GM19035 (cell line): ENCODE measurements at regions not wholly inside any gene's neighbourhood (a gene's known extent, or its start where the extent isn't known, plus 50 kb on each side); places are given as distances from the start of the nearest gene placed in this dataset.
"Not testable (repeated sequence)": the region's sequence is repeated elsewhere in the genome, so short reads cannot be mapped to it uniquely, and the experiment has no call there.

ENCODE experiments used
- ATAC-seq: cut with Tn5 transposase; IDR thresholded peaks from one replicate; pipeline ENCODE4 v1.9.1; 2021; ENCODE audit not compliant: unreplicated experiment

DNA sequence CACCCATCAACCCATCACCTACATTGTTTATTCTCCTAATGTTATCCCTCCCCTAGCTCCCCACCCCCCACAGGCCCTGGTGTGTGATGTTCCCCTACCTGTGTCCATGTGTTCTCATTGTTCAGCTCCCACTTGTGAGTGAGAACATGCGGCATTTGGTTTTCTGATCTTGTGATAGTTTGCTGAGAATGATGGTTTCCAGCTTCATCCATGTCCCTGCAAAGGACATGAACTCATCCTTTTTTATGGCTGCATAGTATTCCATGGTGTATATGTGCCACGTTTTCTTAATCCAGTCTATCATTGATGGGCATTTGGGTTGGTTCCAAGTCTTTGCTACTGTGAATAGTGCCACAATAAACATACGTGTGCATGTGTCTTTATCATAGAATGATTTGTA lies 118.1 kb upstream of the IER5L start:
- ATAC-seq, result not testable (repeated sequence)

DNA sequence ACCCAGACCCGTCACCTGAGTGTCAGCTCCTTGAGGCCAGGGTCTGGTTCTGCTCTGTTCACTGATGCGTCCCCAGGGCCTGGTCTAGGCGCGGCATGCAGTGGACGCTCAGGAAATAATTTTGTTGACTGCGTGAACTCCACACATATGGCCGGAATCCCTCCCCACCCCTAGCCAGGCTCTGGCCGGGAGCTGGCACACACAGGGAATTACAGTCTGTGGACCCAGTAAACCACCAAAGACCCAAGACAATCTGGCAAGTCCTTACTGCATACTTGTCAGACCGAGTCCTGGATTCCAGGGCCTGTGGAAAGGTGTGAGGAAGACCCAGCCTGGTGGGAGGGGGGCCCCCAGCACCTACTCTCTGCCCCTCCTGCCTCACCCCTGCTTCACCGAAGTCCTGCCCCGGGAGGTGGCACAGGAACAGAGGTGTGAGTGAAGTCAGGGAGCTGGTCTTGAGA lies 113.0 kb upstream of the IER5L start:
- no peak for ATAC-seq

DNA sequence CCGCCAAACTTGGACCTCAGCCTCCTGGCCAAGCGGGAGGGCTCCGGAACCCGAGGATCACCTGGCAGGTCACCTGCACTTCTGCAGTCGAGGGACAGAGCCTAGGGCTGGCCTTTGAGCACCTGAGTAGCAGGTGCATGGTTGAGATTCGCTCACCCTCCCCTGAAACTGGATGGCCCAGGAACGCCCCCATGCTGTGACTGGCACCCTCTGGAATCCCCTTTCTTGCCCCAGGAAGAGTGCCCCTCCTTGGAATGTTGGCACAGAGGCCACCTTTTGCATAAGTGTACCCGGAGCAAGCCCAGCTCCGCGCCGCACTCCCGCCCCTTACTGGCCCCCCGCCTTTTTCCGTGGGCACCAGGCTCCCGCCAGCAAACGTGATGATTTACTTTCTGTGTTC lies 112.5 kb upstream of the IER5L start:
- ATAC-seq, result no peak

DNA sequence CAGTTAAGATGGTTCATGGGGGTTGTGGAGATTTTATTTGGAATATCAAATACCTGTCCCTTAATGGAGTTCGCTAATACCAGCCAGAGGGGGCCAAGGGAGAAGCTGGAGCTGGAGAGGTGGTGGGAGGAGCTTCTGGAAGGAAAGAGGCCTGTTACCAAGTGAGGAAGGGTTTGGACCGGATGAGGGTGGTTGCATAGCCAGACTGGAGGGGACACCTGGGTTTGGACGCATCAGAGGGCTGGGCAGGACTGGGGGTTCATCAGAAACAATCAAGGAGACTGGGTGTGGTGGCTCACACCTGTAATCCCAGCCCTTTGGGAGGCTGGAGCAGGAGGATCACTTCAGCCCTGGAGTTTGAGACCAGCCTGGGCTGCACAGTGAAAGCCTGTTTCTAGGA lies 111.8 kb upstream of the IER5L start:
- ATAC-seq, result no peak

DNA sequence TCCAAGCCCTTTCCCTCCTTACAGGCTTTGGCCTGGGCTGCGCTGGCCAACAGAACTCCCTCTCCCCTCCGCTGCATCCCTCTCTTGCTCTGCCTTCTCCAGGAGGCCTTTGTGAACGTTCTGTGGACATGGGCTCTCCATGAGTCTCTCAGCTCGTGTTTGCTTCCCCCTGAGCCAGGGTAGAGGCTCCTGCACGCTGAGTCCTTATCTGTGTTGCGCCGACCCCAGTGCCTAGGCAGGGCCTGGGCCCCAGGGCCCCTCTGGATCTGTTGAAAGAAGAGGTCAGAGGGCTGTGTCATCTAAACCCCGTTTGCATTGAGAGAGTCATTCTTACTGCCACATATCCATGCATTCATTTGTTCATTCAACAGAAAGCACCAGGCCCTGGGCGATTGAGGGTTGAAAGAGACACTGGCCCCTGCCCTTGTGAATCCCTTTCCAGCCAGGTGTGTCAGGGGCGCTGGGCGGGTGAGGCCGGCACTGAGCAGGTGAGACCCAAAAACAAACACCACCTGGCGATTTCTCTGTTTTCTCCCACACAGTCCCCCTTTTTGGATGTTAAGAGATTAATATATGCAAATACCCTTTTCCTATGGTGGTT lies 111.2 kb upstream of the IER5L start:
- no peak for ATAC-seq

DNA sequence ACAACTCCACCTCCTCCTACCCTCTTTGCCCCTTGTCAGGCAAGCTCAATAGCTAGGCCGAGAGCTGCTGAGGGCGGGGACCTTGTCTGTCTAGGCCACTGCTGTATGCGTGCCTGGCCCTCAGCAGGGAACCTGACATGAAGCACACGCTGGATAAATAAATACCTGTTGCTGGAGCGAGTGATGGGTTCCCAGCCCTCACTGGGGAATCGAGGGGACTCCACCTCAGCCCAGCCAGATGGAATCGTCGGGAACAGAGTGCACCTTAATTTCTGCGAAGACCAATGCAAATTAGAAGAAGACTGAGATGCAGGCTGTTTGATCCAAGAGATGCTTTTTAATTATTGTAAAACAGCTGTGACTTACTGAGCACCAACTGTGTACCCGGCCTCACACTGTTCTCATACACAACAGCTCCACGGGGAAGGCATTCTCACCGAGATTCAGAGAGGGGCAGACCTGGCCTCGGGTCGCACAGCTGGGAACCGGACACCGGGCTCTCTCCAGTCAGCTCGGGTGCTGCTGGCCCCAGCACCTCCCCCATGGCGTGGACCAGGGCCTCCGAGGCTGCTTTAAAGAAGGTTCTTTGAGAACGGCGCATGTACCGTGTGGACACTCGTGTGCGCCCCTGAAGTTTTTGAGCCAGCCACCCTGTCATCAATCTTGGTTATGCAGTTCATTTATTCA lies 109.7 kb upstream of the IER5L start:
- no peak for ATAC-seq

DNA sequence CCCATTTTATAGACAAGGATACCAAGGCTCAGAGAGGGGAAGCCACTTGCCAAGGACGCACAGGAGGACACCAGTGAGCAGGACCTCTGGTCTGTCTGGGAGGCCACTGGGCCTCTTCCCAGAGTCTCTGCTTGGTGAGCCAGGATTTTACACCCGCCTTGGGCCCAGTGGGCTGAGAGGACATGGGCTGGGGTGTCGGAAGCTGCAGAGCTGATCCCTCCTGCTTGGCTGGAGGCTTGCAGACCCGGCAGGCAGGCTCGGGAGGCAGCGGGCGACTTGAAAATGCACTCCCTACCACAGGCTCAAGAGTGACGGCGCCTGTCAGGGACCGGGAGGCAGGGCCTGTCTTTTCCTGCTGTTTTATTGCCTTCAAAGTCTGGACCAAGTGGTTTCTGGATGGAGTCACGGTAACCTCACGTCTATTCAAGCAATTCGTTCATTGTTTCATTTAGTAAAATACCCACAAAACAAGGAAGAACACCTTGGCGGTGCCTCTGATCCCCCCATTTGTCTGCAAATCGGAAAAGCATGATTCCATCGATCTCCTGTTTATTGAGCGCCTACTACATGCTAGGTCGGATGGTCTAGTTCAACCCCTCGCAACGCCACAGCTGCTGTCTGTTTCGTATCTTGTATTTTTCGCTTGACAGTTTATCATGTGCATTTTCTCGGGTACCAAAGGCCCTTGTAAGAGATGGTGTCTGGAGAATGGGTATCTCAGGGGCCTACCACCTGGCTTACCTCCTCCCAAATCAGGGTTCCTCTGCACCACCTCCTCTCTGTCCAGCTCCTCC lies 108.1 kb upstream of the IER5L start:
- no peak for ATAC-seq

DNA sequence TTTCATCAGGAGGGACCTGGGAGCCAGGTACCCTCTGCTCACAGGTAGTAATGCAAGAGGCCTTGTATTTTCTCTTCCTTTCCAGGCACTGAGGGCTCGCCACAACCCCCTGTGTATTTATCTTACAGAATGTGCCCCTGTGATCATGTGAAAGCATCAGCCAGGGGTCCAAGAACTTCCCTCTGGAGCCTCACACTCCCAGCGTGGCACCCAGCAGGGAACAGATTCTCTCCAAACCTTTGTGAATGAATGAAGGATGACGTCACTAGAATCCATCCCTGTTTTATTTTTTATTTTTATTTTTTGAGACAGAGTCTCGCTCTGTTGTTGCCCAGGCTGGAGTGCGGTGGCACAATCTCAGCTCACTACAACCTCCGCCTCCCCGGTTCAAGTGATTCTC lies 107.3 kb upstream of the IER5L start:
- no peak for ATAC-seq

DNA sequence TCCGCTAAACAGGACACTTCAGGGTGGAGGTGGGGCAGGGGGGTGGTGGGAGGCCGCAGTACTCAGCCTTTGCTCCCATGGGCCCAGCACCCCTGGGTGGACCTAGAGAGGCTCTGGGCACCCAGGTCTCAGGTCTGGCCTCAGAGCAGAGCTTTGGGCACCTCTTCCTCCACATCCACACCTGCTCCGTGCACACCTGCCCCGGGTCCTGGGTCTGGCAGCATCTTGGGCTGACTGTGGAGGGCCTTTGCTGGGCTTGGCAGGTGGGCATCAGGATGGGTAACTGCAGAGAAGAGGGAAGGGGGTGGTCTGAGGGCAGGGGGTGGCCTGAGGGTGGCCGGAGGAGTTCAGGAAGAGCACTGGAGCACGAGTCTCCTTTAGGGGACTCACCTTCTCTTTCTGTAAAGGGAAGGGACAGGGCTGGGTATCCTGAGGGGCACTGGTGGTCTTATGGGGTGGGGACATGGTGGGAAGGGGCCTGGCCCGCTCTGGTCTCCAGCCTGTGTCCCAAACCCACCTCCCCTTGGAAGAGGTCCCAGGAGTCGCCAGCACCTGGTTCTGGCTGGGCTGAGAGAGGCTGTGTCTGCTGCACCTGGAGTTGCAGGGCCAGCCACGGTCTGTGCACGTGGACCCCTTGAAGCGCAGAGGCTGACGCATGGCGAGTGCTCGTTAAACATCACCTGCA lies 106.7 kb upstream of the IER5L start:
- ATAC-seq, result no peak

DNA sequence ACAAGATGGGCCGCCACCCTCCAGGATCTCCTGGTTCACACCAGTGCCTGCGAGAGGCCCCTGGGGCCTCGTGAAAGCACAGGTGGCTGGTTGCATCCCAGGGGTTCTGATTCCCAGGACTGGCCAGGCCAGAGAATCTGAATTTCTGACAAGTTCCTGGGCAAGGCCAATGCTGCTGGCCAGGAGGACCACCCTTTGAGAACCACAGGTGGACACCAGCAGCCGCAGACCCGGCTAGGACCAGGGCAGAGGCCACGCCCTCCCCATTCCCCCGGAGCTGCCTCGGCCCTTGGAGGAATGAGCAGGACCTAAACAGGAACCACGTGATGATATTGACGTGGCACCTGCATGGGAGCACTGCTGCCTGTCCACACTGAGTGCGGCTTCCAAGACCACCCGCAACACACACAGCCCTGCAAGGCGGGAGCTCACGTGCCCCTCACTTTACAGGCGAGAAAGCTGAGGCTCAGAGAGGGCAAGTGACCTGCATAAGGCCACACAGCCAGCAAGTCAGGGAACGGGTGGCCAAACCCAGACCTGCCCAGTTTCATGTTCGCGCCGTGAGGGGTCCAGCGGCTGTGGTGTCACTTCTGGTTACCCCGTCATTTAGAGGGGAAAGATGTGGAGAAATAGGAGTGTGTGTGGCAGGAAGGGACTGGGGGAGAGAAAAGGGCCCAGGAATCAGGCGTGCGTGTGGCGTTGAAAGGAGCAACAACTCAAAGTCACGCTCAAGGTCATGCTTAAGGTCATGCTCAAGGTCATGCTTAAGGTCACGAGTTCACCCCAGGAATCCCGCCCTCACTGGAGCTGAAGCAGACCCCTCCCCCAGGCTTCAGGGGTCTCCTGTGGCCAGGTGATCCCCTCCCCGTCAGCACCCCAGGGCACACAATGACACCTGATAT lies 105.9 kb upstream of the IER5L start:
- ATAC-seq, result no peak

DNA sequence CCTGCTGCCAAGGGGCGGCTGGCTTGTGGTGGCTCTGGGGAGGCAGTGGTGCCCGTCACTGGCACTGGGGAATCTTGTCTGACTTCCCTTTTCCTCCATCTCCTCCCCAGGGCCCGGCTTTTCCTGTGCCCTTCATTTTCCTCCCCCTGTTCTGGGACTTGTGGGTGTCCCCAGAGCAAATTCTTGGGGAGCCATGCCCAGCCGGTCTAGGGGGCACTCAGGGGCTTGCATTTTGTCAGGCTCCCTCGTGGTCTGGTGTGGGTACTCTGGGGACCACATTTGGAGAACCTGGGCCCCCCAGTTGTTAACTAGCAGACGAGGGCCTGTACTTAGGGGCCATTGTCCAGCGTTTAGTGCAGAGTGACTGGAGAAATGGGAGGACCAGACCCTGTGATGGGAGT lies 105.2 kb upstream of the IER5L start:
- ATAC-seq, result no peak

DNA sequence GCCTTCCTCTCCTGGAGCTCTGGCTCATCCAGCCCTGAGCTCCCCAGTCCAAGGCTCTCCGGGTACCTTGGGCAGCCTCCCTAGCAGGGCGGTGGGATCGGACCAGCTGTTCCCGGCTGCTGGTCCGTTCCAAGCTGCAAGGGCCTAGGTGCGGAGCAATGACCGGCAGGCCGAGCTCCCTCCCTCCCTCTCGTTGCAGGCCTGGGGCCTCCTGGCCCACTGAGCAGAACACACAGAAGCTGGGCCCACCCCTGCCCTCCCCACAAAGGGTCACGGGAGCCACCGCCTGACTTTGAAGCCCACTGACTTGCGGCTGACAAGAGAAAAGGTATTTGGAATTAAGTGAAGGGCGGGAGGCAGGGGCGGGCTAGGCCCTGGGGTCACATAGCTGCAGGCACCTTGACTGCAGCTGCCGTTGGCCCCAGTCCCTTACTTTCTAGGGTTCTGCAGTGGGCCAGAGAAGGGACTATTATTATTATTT lies 104.7 kb upstream of the IER5L start:
- ATAC-seq, result no peak

DNA sequence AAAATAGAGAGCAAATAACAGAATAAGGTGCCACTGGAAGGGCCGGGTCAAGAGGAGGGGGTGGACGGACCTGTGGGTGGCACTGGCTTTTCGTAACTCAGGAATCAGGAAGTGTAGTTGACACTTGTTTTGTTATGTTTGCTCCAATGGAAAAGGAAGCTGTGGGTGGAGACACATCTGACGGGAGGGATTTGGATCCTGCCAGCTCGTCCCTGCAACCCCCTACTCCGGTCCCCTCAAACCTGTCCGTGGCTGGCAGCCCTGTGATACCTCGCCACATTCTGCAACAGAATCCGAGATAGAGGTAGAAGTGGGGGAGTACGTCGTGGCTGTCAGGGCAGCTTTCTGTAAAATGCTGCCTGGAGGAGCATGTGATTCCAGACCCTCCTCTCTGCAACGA lies 104.2 kb upstream of the IER5L start:
- ATAC-seq, result no peak

DNA sequence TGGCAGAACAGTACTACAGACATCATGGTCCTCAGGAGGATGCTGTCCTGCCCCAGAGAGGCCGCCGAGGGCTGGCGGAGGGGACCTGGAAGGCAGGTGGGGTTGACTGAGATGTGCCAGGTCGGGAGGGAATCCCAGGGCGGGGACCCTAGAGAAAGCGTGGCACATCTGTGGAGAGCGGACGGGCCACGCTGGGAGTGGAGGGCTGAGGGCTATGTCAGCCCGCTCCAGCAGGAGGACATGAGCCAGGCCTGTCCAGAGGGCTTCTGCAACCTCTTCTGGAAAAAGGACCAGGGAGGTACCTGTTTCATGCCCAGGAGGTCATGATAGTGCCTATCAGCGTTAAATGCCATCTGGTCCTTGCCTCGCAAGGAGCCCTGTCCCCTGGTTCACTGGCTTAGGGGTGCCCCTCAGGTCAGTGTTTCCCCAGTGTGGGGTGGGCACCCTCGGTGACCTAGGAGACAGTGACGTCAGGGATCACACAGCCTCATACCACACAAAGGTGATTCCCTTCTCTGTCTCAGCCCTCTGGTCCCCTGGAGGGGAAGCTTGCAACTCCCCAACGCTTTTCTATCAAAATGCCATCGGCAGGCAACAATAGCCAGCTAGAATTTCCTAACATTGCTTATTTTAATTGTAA lies 103.6 kb upstream of the IER5L start:
- ATAC-seq, result no peak

DNA sequence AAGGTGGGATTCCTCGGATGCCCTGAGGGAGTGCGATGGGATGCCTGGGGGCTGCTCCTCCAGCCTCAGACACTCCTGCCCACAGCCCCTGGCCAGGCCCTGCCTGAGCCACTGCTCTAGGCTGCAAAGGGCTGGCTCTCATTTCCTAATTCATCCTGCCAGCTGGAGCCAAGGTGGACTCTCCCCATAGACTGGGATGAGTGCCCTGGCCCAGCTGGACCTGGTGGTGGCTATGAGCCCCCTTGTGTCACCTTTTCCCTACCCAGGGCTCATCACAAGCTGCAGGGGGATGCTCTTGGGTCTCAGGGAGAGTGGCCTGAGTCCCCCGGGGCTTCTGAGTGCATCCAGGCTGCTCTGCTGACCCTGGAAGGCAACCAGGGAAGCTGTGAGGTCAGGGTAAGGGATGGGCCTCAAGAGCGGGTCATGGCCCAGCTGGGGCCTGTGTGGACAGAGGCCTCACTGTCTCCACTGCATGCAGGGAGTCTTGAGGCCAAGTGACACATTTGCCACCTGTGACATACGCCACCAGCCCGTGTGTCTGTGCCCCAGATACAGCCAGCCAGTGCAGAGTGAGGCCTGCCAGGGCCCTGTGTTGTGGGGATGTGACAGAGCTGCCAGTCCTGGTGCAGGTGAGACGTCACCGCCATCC lies 102.7 kb upstream of the IER5L start:
- ATAC-seq, result no peak

DNA sequence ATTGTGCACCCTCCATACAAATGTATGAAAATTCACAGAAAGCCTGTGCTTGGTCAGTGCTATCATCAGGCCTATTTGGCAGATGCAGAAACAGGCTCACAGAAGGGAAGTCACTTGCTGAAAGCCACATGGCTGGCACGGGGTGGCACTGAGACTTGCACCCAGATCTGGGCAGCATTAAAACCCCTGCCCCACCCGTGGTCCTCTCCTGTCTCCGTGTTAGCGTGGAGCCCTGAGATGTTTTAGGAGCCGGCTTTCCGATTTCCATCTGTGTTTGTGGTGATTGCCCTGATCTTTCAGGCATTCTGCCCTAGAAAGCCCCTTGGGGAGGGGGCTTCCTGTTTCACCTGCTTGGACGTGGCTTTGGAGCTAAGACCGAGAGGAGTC lies 102.2 kb upstream of the IER5L start:
- ATAC-seq, result no peak

DNA sequence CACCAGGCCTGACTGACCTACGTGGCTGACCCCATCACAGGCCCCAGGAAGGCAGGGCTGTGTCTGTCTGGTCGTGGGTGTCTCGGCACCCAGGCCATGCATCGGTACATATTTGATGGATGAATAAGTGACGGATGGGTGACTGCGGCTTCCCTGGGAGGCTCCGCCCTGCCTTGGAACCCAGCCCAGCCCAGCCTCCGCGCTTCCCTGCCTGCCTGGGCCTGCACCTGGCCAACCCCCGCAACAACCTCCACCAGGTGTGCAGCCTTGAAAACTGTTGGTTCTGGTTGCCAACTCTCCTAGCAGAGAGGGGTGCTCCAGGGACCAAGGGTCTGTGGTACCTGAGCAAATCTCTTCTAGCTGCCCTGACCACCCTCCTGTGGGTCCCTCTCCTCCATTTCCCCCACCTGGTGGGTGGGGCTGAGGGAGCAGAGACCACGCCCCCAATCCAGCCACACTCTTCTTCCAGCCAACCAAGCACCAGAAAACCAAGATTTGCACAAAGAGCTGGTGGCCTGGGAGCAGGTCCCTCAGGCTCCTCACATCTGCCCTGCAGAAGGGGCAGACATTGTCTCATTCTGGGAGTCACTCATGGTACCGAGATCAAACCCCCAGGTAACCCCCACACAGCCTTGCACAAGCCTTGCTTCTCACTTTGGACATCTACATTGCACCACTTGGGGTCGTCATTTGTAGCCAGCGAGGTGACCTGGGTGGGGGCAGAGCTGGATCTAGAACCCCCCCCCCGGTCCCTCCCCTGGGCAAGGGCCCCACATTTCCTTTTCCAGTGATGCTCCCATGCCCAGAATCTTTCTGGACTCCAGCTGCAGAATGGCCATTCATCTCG lies 100.6 kb upstream of the IER5L start:
- ATAC-seq, result no peak

DNA sequence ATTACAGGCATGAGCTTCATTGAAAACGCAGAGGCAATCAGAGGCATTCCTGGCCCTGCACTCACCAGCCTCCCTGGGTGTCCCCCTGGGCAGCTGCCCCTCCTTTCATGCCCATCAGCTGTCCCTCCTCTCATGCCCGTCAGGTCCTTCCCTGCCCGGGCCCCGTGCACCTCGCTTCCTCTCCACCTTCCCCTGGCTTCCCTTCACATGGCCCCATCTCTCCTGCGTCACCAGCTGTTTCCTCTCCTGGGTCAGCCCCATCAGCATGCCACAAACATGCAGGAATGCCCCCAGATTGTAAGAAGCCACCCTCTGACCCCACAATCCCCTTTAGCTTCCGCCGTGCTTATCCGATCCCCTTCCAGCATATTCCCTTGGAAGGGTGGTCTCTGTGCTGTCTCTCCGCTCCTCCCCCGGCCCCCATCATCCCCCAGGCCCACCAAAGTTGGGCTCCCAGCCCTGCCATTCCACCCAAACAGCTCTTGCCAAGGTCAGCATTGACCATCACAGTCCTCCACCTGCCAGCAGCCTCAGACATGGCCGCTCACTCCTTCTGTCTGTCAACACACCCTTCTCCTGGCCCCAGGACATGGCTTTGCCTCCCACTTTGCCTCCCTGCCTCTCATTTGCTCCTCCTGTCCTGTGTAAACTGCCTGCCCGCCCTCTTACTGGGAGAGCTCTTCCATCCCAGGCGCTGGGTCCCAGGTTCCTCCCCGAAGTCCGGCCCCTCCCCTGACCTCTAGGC lies 98.6 kb upstream of the IER5L start:
- no peak for ATAC-seq
